ENCODE measurements at regions not wholly inside any gene's neighbourhood (a gene's known extent, or its start where the extent isn't known, plus 50 kb on each side); places are given as distances from the start of the nearest gene placed in this dataset.

DNA sequence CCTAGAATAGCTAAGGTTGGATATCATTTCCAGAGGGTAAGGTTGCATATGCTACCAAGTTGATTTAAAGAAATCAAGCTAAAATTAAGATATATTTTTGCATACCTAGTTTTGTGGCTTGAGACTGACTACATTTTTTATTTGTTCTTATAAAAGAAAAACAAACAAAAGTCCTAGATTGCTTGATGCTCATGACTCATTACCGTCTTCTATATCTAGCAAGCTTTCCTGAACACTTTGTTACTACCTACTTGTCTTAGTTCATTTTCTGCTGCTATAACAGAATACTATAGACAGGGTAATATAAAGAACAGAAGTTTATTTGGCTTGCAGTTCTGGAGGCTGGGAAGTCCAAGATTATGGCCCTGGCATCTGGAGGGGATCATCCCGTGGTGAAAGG lies 152.1 kb upstream of the THRB start:
- DNase-seq = no peak

DNA sequence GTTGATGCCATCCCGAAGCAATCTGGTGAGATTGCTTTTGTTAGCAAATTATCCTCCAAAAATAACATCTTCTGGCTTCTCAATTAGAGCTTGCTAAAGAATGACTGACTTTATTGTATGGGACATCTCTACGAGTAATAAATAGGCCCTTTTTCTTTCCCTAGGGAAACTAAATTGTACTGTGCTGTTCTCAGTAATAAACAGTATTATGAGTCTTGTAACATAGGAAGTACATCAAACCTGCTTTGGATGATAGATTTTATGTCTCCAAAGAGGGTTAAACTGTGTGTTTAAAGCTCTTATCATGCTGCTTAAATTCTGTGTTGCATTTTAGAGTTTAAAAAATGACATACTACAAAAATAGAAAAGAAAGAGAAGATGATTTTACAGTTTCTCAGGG lies 153.4 kb upstream of the THRB start:
- DNase-seq = no peak

- DNase-seq = no peak
Observed at GRCh38 chr3:24650839-24651238, 156.2 kb upstream of the THRB start.

GRCh38 chr3:24657870-24658510 lies 163.3 kb upstream of the THRB start:
- no peak for DNase-seq

DNA sequence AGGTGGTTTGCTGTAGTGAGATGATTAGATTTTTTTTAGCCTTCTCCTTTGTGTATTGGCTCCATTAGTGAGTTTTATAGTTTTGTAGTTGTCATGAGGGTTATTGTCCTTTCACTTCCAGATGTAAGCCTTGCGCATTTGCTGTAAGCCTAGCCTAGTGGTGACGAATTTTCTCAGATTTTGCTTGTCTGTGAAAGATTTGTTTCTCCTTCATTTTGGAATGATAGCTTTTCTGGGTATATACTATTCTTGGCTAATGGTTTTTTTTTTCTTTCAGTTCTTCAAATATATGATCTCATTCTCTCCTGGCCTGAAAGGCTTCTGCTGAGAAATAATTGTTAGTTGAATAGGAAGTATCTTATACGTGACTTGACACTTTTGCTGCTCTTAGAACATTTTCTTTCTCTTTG lies 166.5 kb upstream of the THRB start:
- no peak for DNase-seq

GRCh38 chr3:24662449-24663345 lies 168.0 kb upstream of the THRB start:
- no peak for DNase-seq

DNA sequence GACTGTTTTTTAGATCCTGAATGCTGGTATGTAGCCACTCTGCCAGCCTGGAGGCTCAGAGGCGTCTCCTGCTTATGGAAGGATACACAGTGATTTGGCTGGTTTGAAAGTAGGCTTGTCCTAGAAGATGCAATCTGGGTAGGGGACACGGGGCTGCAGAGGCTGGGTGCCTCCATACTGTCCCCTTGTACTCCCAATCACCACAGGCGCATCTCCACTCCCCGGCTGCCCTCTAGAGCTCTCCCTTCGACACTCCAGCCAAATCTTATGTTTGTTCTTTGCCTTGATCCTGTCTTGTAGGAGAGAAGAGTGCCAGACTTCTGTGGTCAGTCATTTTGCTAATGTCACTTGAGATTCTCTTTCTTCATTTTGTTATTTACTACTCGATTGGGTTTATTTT lies 168.8 kb upstream of the THRB start:
- DNase-seq = no peak

- no peak for DNase-seq
Observed at GRCh38 chr3:24668039-24668438, 173.4 kb upstream of the THRB start.

GRCh38 chr3:24670871-24671270 lies 176.2 kb upstream of the THRB start:
- DNase-seq = no peak

- no peak for DNase-seq
Observed at GRCh38 chr3:24673596-24673995, 178.9 kb upstream of the THRB start.

DNA sequence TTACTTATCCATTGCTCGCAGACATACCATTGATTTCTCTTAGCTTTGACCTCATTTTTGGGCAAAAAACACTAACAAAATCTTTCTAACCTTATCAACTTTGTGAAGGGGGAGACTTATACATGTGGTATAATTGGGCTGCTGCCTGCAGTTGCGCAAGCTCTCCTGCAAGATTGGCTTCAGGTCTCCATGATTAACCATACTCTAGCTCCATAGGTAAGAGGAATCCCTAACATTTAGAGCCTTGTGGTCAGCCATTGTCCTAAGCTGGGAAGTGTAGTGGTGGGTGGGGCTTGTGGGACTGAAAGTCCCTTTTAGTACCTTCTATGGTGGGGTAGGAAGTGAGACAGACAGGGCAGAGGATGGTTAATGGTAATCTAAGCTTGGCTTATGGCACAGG lies 179.6 kb upstream of the THRB start:
- no peak for DNase-seq

DNA sequence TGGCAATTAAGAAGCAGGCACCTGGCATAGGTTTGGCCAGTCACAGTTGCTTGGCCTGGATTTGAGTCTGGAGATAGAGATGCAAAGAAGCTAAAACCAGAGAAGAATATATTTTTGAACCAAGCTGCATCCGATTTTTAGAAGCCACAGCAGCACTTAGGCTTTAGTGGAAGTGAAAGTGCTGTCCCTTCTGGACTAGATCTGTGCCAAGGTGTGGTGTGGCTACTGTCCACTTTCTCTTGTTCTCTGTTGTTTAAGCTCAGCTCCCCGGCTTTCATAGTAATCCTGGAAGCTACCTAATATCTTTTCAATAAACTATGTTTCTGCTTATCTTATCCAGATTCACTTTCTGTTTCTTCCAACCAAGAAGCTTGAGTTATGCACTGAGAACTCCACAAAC lies 183.4 kb upstream of the THRB start:
- DNase-seq = no peak

DNA sequence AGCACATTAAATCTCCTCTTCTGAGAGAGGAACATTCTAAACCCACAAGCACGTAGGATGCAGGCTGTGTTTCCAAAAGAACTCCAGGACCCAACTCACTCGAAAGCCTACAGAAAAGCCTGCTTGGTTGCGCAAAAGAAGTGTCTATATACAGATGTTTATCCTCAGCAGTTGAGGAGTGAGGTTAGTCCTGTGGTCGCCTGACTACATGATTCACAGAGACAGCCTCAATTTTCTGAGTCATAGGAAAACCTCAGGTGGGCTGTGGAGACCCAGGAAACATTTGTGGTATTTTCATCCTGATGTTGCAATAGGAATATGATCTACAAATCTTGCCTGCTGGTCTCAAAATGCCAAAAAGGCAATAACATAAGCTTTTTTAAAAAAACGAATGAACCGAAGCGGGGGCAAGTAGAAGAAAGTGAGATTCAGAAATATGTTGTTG lies 183.8 kb upstream of the THRB start:
- DNase-seq = no peak

GRCh38 chr3:24679429-24679828 lies 184.8 kb upstream of the THRB start:
- DNase-seq = no peak

- DNase-seq = peak; percentile 12
Observed at GRCh38 chr3:24680214-24680967, 185.7 kb upstream of the THRB start.

GRCh38 chr3:24682141-24682547 lies 187.5 kb upstream of the THRB start:
- no peak for DNase-seq

DNA sequence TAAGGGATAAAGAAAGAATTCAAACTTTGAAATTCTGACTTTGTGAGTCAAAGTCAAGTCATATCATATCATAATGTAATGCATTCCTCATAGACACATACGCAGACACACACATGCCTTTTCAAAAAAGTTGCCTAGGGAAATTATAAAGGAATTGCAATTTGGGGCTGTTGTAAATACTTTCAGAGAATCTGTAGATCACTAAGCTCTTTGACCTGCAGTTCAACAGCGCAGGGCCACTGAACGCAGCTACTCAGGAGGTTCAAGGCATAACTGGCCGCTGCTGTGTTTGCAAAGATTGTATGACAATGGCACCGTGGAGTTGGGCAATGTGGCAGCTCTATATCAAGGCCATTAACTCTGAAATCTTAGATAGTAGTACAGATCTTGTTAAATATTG lies 188.4 kb upstream of the THRB start:
- no peak for DNase-seq

DNA sequence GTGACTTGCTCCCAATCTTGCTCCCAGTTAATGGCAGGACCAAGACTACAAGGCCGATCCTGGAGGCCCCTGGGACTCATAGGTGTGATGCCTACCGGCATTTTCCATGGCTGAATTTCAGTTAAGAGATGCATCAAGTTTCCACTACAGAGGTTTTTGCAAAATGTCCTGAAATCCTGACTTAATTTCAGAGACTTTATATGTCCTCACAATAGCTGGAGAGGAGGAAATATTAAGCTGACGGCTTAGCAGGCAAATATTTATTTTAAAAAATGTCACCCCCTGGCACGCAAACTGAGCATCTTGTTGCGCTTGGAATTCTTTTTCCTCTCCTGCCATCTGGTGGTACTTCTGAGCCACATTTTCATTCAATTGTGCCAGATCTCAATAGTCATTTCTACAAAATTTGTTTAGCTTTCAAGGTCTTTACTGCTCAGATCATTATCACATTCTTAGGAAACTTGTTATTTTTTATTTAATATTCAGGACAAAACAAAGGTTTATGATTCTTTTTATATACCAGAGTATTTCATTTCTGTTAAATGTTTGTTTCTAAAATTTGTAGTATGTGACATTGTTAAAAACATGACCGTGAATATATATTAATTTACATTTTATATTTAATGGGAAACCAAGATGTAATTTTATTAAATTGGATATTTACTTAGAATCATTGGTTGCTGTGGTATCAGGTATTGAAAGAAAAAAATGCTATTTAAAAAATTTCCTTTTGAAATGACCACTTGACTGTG lies 189.2 kb upstream of the THRB start:
- no peak for DNase-seq

- no peak for DNase-seq
Observed at GRCh38 chr3:24684506-24685023, 189.9 kb upstream of the THRB start.

- DNase-seq = no peak
Observed at GRCh38 chr3:24686808-24687207, 192.2 kb upstream of the THRB start.

- DNase-seq = no peak
Observed at GRCh38 chr3:24687671-24688070, 193.0 kb upstream of the THRB start.

GRCh38 chr3:24688446-24689148 lies 193.9 kb upstream of the THRB start:
- DNase-seq = no peak
